CD4-positive, CD25-positive, alpha-beta regulatory T cell (primary cell): ENCODE measurements at regions not wholly inside any gene's neighbourhood (a gene's known extent, or its start where the extent isn't known, plus 50 kb on each side); places are given as distances from the start of the nearest gene placed in this dataset.

Experiments used
- ATAC-seq, 2 donors: fragments of 150-1000 bp; cut with Tn5 transposase; one replicate each; pipeline ENCODE4 v1.10.0; 2021; ENCODE audit warnings: low read depth in 2 of 2, moderate number of reproducible peaks in 2 of 2, moderate library complexity in 1 of 2
- DNase-seq, 3 donors: peaks; one replicate each; pipeline versions ENCODE4 v3.0.0 to v3.0.0-alpha.2; 2012 to 2022; ENCODE audit warnings: mixed read lengths in 1 of 3
- H3K27ac ChIP-seq: one replicate; pipeline ENCODE4 v1.7.0; 2013; ENCODE audit warnings: mild to moderate bottlenecking, low read length; ENCODE audit not compliant: insufficient read depth, poor library complexity, severe bottlenecking
- H3K27me3 ChIP-seq: one replicate; pipeline ENCODE4 v1.7.0; 2013; ENCODE audit warnings: low read length; ENCODE audit not compliant: control insufficient read depth, insufficient read depth
- H3K36me3 ChIP-seq: one replicate; pipeline ENCODE4 v1.7.0; 2013; ENCODE audit warnings: mild to moderate bottlenecking, low read length, moderate library complexity; ENCODE audit not compliant: control insufficient read depth, insufficient read depth
- H3K4me1 ChIP-seq: 2 replicates; pipeline ENCODE4 v1.7.0; 2013; ENCODE audit warnings: mild to moderate bottlenecking, low read length; ENCODE audit not compliant: insufficient read depth, control insufficient read depth, poor library complexity, severe bottlenecking
- H3K4me3 ChIP-seq: one replicate; pipeline ENCODE4 v1.7.0; 2013; ENCODE audit warnings: low read depth, mild to moderate bottlenecking, low read length, moderate library complexity
- H3K9me3 ChIP-seq, 2 experiments: 1 replicate in 1 of 2; 2 replicates in 1 of 2; pipeline ENCODE4 v1.7.0; 2013; ENCODE audit warnings: low read length in 2 of 2, mild to moderate bottlenecking in 1 of 2, moderate library complexity in 1 of 2; ENCODE audit not compliant: control insufficient read depth in 2 of 2
- H3K27ac Mint-ChIP-seq, 3 donors: one replicate each; pipeline ENCODE4 v1.8.0; 2020 to 2022; ENCODE audit warnings: mild to moderate bottlenecking in 3 of 3, mixed read lengths in 3 of 3, moderate library complexity in 2 of 3
- H3K27me3 Mint-ChIP-seq: one replicate; pipeline ENCODE4 v1.8.0; 2022; ENCODE audit warnings: mild to moderate bottlenecking, mixed read lengths
- H3K36me3 Mint-ChIP-seq: one replicate; pipeline ENCODE4 v1.8.0; 2020; ENCODE audit warnings: mixed read lengths
- H3K4me1 Mint-ChIP-seq, 4 donors: one replicate each; pipeline ENCODE4 v1.8.0; 2020 to 2022; ENCODE audit warnings: mixed read lengths in 4 of 4, mild to moderate bottlenecking in 1 of 4
- H3K4me3 Mint-ChIP-seq, 4 donors: one replicate each; pipeline ENCODE4 v1.8.0; 2020 to 2022; ENCODE audit warnings: mild to moderate bottlenecking in 4 of 4, mixed read lengths in 4 of 4, moderate library complexity in 3 of 4
- H3K9me3 Mint-ChIP-seq, 7 donors: one replicate each; pipeline ENCODE4 v1.8.0; 2020 to 2022; ENCODE audit warnings: mixed read lengths in 7 of 7, mild to moderate bottlenecking in 3 of 7, moderate library complexity in 2 of 7

- H3K4me1 ChIP-seq: peaks cover 24% of the 10 kb centered on the region
- ATAC-seq: peak; percentile 25 to 43
- H3K9me3 ChIP-seq: no peaks in the 10 kb centered on the region
- Mint-ChIP-seq H3K36me3 (no peaks in the 10 kb centered on the region), H3K4me3 (peak overlapping the region; percentile 86 to 96 (median 91)), H3K27me3 (no peaks in the 10 kb centered on the region), H3K9me3 (no peaks in the 10 kb centered on the region), H3K4me1 (peaks cover 15 to 66% (median 35%) of the 10 kb centered on the region in 4 donors), H3K27ac (peak overlapping the region; percentile 88 to 98 (median 90))
- peak overlapping the region; percentile 79 for H3K27ac ChIP-seq
- peak in 2 of 3 donors; percentile 9 to 24 for DNase-seq
- H3K36me3 ChIP-seq: no peaks in the 10 kb centered on the region
- no peaks in the 10 kb centered on the region for H3K27me3 ChIP-seq
- H3K4me3 ChIP-seq: peak overlapping the region; percentile 95
These were observed 569.3 kb upstream of the DIPK2B start for GRCh38 chrX:45769761-45770582.

GRCh38 chrX:45768666-45769236 is 568.1 kb upstream of the DIPK2B start:
- Histone ChIP-seq H3K36me3 (no peaks in the 10 kb centered on the region), H3K4me1 (peaks cover 26% of the 10 kb centered on the region), H3K27me3 (no peaks in the 10 kb centered on the region), H3K4me3 (peak overlapping the region; percentile 95), H3K27ac (peak overlapping the region; percentile 79), H3K9me3 (no peaks in the 10 kb centered on the region)
- ATAC-seq: no peak
- Mint-ChIP-seq H3K36me3 (no peaks in the 10 kb centered on the region), H3K4me3 (peak overlapping the region; percentile 86 to 96 (median 91)), H3K9me3 (no peaks in the 10 kb centered on the region), H3K27me3 (no peaks in the 10 kb centered on the region), H3K27ac (peak overlapping the region; percentile 88 to 98 (median 90)), H3K4me1 (peaks cover 15 to 63% (median 36%) of the 10 kb centered on the region in 4 donors)
- DNase-seq: no peak

GRCh38 chrX:45766981-45767501 is 566.4 kb upstream of the DIPK2B start:
- Mint-ChIP-seq H3K36me3 (no peaks in the 10 kb centered on the region), H3K4me1 (peaks cover 19 to 63% (median 42%) of the 10 kb centered on the region in 4 donors), H3K27ac (peak overlapping the region; percentile 30 to 98 (median 93)), H3K4me3 (peak overlapping the region; percentile 75 to 95 (median 90)), H3K9me3 (no peaks in the 10 kb centered on the region), H3K27me3 (no peaks in the 10 kb centered on the region)
- ATAC-seq: no peak
- H3K27me3 ChIP-seq: no peaks in the 10 kb centered on the region
- DNase-seq: no peak
- H3K9me3 ChIP-seq: no peaks in the 10 kb centered on the region
- H3K36me3 ChIP-seq: no peaks in the 10 kb centered on the region
- peak overlapping the region; percentile 79 for H3K27ac ChIP-seq
- peaks cover 38% of the 10 kb centered on the region for H3K4me1 ChIP-seq
- H3K4me3 ChIP-seq: peak overlapping the region; percentile 95

GRCh38 chrX:45765767-45766166 is 565.1 kb upstream of the DIPK2B start:
- Mint-ChIP-seq H3K27me3 (no peaks in the 10 kb centered on the region), H3K36me3 (no peaks in the 10 kb centered on the region), H3K4me1 (peaks cover 17 to 59% (median 34%) of the 10 kb centered on the region in 4 donors), H3K9me3 (no peaks in the 10 kb centered on the region), H3K27ac (peak overlapping the region; percentile 34 to 66 (median 64)), H3K4me3 (peak overlapping the region; percentile 51 to 67 (median 60))
- no peaks in the 10 kb centered on the region for H3K9me3 ChIP-seq
- no peak for DNase-seq
- H3K4me1 ChIP-seq: peaks cover 37% of the 10 kb centered on the region
- H3K36me3 ChIP-seq: no peaks in the 10 kb centered on the region
- H3K27ac ChIP-seq: peak overlapping the region; percentile 79
- H3K27me3 ChIP-seq: no peaks in the 10 kb centered on the region
- peak overlapping the region; percentile 95 for H3K4me3 ChIP-seq
- peak in 1 of 2 donors; percentile 38 for ATAC-seq

GRCh38 chrX:45765281-45765680 is 564.6 kb upstream of the DIPK2B start:
- peak overlapping the region; percentile 79 for H3K27ac ChIP-seq
- Mint-ChIP-seq H3K36me3 (no peaks in the 10 kb centered on the region), H3K27ac (peak overlapping the region; percentile 34 to 89 (median 64)), H3K4me3 (peak overlapping the region in 3 of 4 donors; percentile 15 to 67 (median 61)), H3K9me3 (no peaks in the 10 kb centered on the region), H3K4me1 (peaks cover 22 to 63% (median 37%) of the 10 kb centered on the region in 4 donors), H3K27me3 (no peaks in the 10 kb centered on the region)
- peaks cover 37% of the 10 kb centered on the region for H3K4me1 ChIP-seq
- H3K9me3 ChIP-seq: no peaks in the 10 kb centered on the region
- H3K36me3 ChIP-seq: no peaks in the 10 kb centered on the region
- peak overlapping the region; percentile 95 for H3K4me3 ChIP-seq
- ATAC-seq (no peak), DNase-seq (no peak)
- no peaks in the 10 kb centered on the region for H3K27me3 ChIP-seq

GRCh38 chrX:45762699-45763647 is 562.3 kb upstream of the DIPK2B start:
- H3K36me3 ChIP-seq: no peaks in the 10 kb centered on the region
- H3K27me3 ChIP-seq: no peaks in the 10 kb centered on the region
- peak in 1 of 3 donors; percentile 26 for DNase-seq
- H3K9me3 ChIP-seq: no peaks in the 10 kb centered on the region
- H3K4me1 ChIP-seq: peaks cover 52% of the 10 kb centered on the region
- H3K4me1 Mint-ChIP-seq: peaks cover 33 to 71% (median 50%) of the 10 kb centered on the region in 4 donors
- H3K27ac Mint-ChIP-seq: peak overlapping the region in 2 of 3 donors; percentile 42 to 82
- H3K27me3 Mint-ChIP-seq: no peaks in the 10 kb centered on the region
- peak overlapping the region; percentile 60 for H3K4me3 ChIP-seq
- peak overlapping the region; percentile 45 to 89 (median 58) for H3K4me3 Mint-ChIP-seq
- H3K27ac ChIP-seq: peak overlapping the region; percentile 65
- no peaks in the 10 kb centered on the region for H3K9me3 Mint-ChIP-seq
- ATAC-seq: no peak
- no peaks in the 10 kb centered on the region for H3K36me3 Mint-ChIP-seq

GRCh38 chrX:45761920-45762319 is 561.2 kb upstream of the DIPK2B start:
- ATAC-seq (no peak), DNase-seq (no peak)
- H3K36me3 ChIP-seq: no peaks in the 10 kb centered on the region
- peaks cover 33 to 72% (median 51%) of the 10 kb centered on the region in 4 donors for H3K4me1 Mint-ChIP-seq
- no peaks in the 10 kb centered on the region for H3K9me3 ChIP-seq
- H3K27ac ChIP-seq: peak overlapping the region; percentile 65
- H3K27ac Mint-ChIP-seq: peak overlapping the region; percentile 12 to 82 (median 79)
- H3K27me3 Mint-ChIP-seq: no peaks in the 10 kb centered on the region
- H3K4me1 ChIP-seq: peaks cover 57% of the 10 kb centered on the region
- H3K4me3 Mint-ChIP-seq: peak overlapping the region; percentile 19 to 77 (median 39)
- H3K4me3 ChIP-seq: peak overlapping the region; percentile 60
- H3K9me3 Mint-ChIP-seq: no peaks in the 10 kb centered on the region
- H3K27me3 ChIP-seq: no peaks in the 10 kb centered on the region
- no peaks in the 10 kb centered on the region for H3K36me3 Mint-ChIP-seq
